HG02884 (cell line): ENCODE measurements at regions not wholly inside any gene's neighbourhood (a gene's known extent, or its start where the extent isn't known, plus 50 kb on each side); places are given as distances from the start of the nearest gene placed in this dataset.

Experiments
- ATAC-seq: cut with Tn5 transposase; IDR thresholded peaks from one replicate; pipeline ENCODE4 v1.9.1; 2021; ENCODE audit warnings: mild to moderate bottlenecking, moderate library complexity; ENCODE audit not compliant: unreplicated experiment

- ATAC-seq = no peak
Measured at GRCh38 chr5:68647743-68648142, 432.2 kb downstream of the PIK3R1 start.

- no peak for ATAC-seq
Measured at GRCh38 chr5:68648944-68649857, 433.6 kb downstream of the PIK3R1 start.

GRCh38 chr5:68652534-68652965 is 437.0 kb downstream of the PIK3R1 start:
- ATAC-seq = no peak

DNA sequence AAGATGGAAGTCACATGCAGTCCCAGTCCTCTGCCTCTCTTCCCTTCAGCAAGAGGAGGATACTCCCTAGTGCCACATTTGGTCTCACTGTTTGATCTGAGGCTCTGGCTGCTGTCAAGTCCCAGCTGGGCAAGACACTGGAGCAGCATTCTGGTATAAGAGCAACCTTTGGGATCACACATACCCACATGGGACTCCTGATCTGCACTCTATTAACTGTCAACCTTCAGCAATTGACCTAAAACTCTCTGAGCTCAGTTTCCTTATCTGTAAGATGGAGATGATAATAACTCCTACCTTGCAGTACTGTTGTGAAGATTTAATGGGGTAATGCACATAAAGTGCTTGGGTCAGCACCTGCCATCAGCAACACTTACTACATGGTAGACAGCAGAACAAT is 437.9 kb downstream of the PIK3R1 start:
- no peak for ATAC-seq

GRCh38 chr5:68657055-68657961 is 436.5 kb upstream of the SLC30A5 start:
- ATAC-seq = no peak

DNA sequence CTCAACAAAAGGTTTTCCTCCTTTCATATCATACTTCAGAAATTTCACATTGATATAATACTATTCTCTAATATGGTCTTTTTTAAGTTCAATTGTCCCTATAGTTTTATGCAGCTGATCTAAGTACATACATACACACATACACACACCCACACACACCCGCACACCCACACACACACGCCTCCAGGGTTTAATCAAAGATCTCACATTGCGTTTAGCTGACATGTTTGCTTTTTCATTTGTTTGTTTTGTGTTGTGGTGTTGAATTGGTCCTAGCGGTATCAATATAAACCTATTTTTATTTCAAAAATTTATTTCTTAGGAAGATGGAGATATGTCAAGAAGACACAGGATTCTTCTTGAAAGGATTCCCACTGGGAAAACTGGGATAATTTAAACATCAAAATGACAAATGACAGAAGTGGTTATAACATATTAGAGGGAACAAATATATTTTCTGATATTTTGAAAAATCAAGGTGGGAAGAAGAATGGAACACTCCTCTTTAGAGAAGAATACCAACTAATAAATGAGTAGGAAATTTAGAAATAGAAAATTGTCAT is 434.9 kb upstream of the SLC30A5 start:
- no peak for ATAC-seq

DNA sequence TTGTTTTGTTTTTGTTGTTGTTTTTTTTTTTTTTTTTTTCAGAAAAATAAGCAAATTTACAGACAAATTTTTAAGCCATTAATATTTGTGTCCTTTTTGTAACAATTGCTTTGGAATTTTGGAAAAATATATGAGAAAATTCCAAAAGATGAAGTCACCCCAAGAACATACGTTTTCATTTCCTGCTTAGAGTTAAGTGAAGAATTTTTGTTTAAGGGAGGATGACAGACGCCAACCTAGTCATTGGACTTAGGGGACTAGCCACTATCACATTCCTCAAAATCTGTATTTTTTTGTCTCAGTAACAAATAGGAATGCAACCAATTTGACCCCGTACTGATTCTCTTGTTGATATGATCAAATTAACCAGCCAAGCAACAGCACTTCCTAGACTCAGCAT is 433.9 kb upstream of the SLC30A5 start:
- ATAC-seq = no peak

DNA sequence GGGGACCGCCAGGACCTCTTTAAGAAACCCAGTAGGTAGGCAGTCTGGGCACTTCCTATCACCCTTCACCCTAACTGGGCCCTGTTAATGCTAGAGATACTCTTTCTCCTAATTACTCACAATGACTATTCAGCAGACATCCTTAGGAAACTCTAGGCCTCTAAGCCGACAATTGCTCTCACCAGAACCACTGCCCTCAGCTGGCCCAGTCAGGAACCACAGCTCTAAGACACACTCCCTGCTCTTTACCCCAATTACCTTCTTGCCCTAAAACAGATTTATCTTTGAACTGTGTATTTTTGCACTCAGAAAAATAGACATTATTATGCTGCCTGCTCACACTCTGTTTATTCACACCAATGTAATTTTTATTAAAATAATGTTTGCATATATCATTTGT is 432.6 kb upstream of the SLC30A5 start:
- ATAC-seq = peak; percentile 72

GRCh38 chr5:68662804-68663307 is 431.0 kb upstream of the SLC30A5 start:
- ATAC-seq = no peak

GRCh38 chr5:68669864-68670575 is 423.8 kb upstream of the SLC30A5 start:
- ATAC-seq = no peak

- no peak for ATAC-seq
Measured at GRCh38 chr5:68673106-68673822, 420.6 kb upstream of the SLC30A5 start.

GRCh38 chr5:68673823-68674180 is 420.0 kb upstream of the SLC30A5 start:
- no peak for ATAC-seq

DNA sequence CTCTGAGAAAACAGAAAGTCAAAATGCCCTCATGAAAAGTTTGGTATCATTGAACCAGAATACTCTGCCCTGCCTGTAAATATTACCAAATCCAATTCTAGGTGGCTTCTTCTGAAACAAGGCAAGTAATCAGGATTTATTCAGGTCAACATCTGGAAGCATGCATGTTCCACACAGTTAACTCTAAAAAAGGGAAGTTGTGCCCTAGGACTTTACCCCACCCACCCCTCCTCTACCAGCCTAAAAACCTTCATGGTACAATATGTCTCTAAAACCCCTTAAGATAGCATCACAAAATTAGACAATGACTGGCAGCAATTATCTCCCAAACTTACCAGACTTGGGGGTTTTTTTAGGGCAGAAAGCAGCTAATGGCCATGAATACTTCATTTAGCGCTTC is 414.8 kb upstream of the SLC30A5 start:
- ATAC-seq = no peak

DNA sequence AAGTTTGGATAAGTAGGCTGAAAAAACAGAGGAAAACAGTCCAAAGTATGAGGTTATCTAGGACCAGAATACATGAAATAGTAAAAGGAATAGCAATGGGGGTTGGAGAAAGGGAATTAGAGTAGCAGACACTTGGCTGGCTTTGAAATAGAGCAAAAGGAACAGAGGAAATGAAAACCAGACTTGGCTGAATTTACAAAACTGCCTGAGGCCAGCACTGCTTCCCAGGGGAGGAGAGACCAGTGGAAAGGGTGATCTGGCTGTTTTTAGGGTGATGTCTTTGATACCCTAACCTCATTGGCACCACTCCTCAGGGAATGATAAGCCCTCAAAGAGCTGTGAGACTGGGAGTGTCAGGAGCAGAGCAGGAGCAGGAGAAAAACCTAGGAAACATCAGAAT is 413.4 kb upstream of the SLC30A5 start:
- no peak for ATAC-seq

DNA sequence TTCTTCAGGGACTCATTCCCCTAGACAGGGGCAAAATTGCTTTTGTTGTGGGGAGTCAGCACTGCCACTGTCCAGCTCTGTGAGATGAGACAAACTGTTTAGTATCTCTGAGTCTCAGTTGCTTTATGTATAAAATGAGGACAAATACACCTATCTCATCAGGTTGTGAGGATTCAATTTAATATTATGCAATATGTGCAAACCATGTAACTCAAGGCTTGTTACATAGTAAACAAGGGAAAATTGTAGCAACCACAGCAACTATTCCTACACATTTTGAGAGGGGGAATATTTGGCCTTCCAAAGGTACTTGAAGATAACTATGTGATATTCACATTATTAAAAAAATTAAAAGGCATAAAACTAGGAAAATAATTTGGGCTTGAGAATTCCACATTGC is 411.9 kb upstream of the SLC30A5 start:
- no peak for ATAC-seq

- ATAC-seq = no peak
Measured at GRCh38 chr5:68682400-68683160, 411.2 kb upstream of the SLC30A5 start.

GRCh38 chr5:68683632-68684036 is 410.2 kb upstream of the SLC30A5 start:
- no peak for ATAC-seq

DNA sequence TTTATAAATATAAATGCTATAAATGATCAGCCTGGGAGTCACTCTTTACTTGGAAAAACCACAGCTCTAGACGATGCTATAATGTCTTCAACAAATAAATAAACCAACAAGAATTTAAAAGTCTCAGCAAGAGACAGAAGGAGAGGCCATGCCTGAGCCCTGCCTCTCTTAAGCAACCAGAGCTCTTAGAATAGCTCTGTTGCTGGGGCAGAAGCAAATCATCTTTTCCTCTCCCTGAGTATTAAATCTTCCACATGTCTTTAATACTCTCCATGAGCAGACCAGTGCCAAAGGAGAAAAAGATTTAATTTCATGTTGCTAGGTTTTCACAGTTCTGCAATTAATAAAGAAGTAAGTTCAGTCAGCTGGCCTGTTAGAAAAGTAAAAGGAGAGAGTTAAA is 408.0 kb upstream of the SLC30A5 start:
- ATAC-seq = no peak

GRCh38 chr5:68688547-68688946 is 405.3 kb upstream of the SLC30A5 start:
- no peak for ATAC-seq
